Limb (tissue), 2 donors: ENCODE measurements at regions not wholly inside any gene's neighbourhood (a gene's known extent, or its start where the extent isn't known, plus 50 kb on each side); places are given as distances from the start of the nearest gene placed in this dataset.
"Not testable (repeated sequence)": the region's sequence is repeated elsewhere in the genome, so short reads cannot be mapped to it uniquely, and the experiment has no call there.

Experiments
- DNase-seq, 2 donors: peaks; one replicate each; pipeline ENCODE4 v3.0.0-alpha.2; 2016; ENCODE audit errors: extremely low spot score in 2 of 2

DNA sequence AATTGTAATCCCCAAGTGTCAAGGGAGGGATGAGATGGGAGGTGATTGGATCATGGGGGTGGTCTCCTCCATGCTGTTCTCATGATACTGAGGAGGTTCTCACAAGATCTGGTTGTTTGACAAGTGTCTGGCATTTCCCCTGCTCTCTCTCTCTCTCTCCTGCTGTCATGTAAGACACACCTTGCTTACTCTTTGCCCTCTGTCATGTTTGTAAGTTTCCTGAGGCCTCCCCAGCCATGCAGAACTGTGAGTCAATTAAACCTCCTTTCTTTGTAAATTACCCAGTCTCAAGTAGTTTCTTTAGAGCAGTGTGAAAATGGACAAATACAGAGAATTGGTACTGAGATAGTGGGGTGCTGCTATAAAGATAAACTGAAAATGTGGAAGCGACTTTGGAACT, 207.9 kb downstream of the HINT1 start:
- no peak for DNase-seq

DNA sequence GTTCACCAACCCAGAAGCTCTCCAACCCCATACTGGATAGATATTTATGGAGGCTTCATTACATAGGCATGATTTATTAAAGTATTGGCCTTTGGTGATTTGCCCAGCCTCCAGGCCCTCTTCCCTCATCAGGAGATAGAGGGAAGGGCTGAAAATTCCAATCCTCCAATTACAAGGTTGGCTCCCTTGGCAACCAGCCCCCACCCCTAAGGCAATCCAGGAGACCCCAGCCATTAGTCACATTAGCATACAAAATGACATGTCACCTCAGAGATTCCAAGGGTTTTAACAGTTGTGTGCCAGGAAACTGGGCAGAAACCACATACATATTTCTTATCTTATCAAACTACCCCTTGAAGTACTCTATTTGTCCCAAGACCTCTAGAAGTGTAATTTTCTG, 210.0 kb downstream of the HINT1 start:
- no peak for DNase-seq

GRCh38 chr5:130954336-130954735, 210.7 kb downstream of the HINT1 start:
- no peak for DNase-seq

- no peak for DNase-seq
These were observed 226.0 kb downstream of the HINT1 start for GRCh38 chr5:130939059-130939458.

DNA sequence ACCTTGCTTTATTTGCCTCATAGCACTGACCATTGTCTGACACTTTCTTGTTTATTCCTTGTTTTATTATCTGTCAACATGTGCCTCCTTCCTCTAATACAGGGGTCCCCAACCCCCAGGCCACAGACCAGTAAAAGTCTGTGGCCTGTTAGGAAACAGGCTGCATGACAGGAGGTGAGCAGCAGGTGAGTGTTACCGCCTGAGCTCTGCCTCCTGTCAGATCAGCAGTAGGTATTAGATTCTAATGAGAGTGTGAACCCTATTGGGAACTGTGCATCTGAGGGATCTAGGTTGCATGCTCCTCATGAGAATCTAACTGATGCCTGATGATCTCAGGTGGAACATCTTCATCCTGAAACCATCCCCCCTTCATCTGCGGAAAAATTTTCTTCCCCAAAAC, 228.0 kb downstream of the HINT1 start:
- no peak for DNase-seq

DNA sequence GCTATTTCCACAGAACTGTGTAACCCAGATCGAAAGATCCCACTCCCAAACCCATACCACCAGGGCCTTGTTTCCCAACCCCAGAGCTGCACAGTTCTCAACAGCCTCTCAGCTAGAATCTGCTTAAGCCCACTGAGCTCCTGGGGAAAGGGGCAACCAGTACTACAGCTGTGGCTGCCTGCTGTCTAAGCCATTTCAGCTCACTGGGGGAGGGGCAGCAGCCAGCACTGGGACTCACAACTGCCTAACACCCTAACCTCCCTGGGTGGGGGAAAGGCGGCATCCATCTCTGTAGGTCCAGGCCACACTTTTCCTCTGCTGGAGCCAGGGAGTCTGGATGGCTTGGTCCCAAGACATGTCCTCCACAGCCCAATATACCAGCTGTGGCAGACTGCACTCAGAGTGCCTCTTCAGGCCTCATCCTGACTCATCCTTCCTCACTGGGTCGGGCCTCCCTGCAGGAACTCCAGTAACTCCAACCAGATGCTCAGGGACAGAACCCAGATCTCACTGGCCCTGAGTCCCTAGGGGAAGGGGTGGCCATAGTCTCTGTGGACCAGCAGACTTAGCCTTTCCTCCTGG, 241.4 kb downstream of the HINT1 start:
- DNase-seq: no peak

GRCh38 chr5:130912088-130912487, 253.0 kb downstream of the HINT1 start:
- no peak for DNase-seq

GRCh38 chr5:130908186-130908585, 256.9 kb downstream of the HINT1 start:
- no peak for DNase-seq

DNA sequence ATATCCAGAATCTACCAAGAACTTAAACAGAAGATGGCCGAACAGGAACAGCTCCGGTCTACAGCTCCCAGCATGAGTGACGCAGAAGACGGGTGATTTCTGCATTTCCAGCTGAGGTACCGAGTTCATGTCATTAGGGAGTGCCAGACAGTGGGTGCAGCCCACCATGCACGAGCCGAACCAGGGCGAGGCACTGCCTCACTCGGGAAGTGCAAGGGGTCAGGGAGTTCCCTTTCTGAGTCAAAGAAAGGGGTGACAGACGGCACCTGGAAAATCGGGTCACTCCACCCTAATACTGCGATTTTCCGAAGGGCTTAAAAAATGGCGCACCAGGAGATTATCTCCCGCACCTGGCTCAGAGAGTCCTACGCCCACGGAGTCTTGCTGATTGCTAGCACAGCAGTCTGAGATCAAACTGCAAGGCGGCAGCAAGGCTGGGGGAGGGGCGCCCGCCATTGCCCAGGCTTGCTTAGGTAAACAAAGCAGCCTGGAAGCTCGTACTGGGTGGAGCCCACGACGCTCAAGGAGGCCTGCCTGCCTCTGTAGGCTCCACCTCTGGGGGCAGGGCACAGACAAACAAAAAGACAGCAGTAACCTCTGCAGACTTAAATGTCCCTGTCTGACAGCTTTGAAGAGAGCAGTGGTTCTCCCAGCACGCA, 267.4 kb downstream of the HINT1 start:
- DNase-seq: not testable (repeated sequence)

- DNase-seq: not testable (repeated sequence)
These were observed 267.9 kb downstream of the HINT1 start for GRCh38 chr5:130897181-130897536.

DNA sequence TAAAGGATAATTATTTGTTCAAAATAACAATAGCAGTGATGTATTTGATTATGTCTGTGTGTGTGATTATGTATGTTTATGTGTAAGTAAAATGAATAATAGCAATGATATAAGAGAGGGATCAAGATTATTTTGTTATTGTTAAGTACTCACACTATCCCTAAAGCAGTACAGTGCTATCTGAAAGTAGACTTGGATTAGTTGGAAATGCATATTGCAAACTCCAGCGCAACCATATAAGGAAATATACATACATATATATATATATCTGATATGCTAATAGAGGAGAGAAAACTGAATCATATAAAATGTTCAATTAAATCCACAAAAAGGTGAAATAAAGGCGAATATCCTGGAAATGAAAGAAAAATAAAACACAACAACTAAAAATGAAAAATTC, 268.4 kb downstream of the HINT1 start:
- DNase-seq: no peak

DNA sequence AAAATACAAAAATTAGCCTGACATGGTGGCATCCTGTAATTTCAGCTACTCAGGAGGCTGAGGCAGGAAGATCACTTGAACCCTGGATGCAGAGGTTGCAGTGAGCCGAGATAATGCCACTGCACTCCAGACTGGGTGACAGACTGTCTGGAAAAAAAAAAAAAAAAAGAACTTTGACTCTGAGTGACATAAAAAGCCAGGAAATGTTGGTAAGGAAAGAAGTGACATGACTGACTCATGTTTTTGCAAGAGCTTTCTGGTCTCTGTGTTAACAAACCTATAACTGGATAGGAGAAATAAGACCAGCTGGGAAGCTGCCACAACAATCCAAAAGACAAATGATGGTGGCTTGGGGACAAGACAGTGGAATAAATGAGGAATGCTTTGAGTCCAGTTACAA, 272.1 kb downstream of the HINT1 start:
- DNase-seq: no peak

GRCh38 chr5:130890610-130891009, 274.4 kb downstream of the HINT1 start:
- no peak for DNase-seq

DNA sequence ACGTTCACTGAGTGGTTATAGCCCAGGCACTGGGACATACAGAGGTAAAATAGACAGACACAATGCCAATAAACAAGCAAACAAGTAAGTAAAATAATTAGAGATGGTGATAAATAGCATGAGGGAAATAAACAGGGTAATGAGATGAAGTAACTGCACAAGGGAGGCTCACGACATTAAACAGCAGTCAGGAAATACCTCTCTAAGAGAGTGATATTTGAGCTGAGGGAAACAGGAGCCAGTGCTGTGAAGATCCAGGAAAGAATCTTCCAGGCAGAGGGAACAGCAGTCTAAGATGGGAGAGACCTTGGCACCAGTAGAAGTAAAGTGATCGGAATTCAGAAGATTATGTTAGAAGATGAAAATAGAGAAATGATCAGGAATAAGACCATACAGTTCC, 279.4 kb downstream of the HINT1 start:
- no peak for DNase-seq

- no peak for DNase-seq
These were observed 280.0 kb downstream of the HINT1 start for GRCh38 chr5:130885027-130885426.

GRCh38 chr5:130884023-130884422, 281.0 kb downstream of the HINT1 start:
- DNase-seq: no peak

DNA sequence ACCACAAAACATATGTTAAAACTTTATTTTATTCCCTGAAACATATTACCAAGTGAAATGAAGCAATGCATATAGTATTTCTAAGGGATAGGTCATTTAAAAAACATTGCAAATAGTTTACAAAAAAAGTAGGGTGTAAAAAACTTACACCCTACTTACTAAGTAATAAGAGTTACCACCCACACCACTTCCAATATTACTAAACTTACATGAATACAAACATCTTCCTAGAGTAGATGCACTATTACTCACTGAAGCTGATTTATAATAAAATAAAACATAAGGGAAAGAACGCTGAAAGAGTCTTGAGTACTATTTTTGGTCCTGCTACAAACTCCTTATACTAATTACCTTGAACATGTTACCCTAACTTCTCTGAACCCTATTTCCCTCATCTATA, 289.4 kb downstream of the HINT1 start:
- no peak for DNase-seq

DNA sequence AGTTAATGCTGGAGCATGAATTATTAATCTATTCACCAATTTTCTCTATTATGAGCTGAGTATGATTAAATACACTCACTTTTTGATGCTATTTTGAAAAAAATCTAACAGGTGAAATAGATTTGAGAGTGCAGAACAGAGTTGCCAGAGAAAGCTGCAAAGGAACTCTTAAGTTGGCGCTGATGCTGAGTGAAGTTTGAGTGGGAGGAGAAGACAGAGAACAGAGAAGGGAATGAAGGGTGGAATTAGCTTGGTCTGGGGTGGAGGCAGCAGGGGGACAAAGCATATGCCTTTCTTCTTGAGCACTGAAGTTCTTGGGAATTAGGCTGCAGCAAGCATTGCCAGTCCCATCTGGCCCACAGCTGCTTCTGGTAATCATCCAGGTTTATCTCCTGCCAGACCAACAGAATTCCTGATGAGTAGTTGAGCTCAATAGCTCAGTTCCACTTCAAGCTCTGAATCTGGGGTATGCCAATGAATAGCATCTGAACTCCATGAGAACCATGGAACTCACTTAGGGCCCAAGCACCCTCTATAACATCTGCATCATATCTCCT, 290.1 kb downstream of the HINT1 start:
- DNase-seq: no peak

- DNase-seq: no peak
These were observed 293.5 kb downstream of the HINT1 start for GRCh38 chr5:130871346-130872086.

DNA sequence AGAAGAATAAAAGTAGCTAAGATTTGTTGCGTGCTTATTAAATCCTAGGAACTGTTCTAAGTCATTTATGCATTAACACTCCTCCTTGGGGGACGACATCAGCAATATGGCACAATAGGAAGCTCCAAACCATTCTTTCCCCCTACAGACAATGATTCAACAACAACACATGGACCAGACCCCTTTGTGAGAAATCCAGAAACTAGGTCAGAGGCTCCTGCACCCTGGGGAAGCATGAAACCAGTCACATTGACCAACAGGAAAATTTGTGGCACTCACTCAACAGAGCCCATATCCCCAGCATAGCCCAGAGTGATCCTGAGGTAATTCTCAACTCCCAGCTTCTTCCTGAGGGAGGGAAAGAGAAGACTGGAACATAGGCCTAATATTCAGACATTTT, 294.4 kb downstream of the HINT1 start:
- no peak for DNase-seq

- DNase-seq: no peak
These were observed 296.7 kb downstream of the HINT1 start for GRCh38 chr5:130868186-130868840.
